Fibroblast of lung (primary cell): ENCODE measurements at regions not wholly inside any gene's neighbourhood (a gene's known extent, or its start where the extent isn't known, plus 50 kb on each side); places are given as distances from the start of the nearest gene placed in this dataset.

ENCODE experiments used
- DNase-seq, 2 donors: peaks; one replicate each; pipeline versions ENCODE4 v3.0.0 to v3.0.0-alpha.2; 2010; ENCODE audit warnings: low read depth in 2 of 2
- H2AFZ ChIP-seq: 2 replicates; pipeline ENCODE4 v1.5.1; 2012; ENCODE audit warnings: low read length, control low read depth, inconsistent platforms
- H3K27ac ChIP-seq: 2 replicates; pipeline ENCODE4 v1.5.1; 2011; ENCODE audit warnings: low read length, control low read depth; ENCODE audit not compliant: insufficient read depth
- H3K27me3 ChIP-seq: 2 replicates; pipeline ENCODE4 v1.5.1; 2011; ENCODE audit warnings: mild to moderate bottlenecking, low read length; ENCODE audit not compliant: control insufficient read depth, insufficient read depth
- H3K36me3 ChIP-seq: 2 replicates; pipeline ENCODE4 v1.5.1; 2011; ENCODE audit warnings: low read length; ENCODE audit not compliant: control insufficient read depth, insufficient read depth
- H3K4me1 ChIP-seq: 2 replicates; pipeline ENCODE4 v1.5.1; 2011; ENCODE audit warnings: low read length; ENCODE audit not compliant: control insufficient read depth, insufficient read depth; ENCODE audit errors: extremely low read depth
- H3K4me2 ChIP-seq: 2 replicates; pipeline ENCODE4 v1.5.1; 2011; ENCODE audit warnings: low read length, control low read depth; ENCODE audit not compliant: insufficient read depth; ENCODE audit errors: extremely low read depth
- H3K4me3 ChIP-seq, 4 experiments: fragments of 200-600 bp in 1 of 4; sonication (generic) in 1 of 4; replicated peaks in 1 of 4; 2 replicates each; pipeline ENCODE4 v1.5.1; 2011 to 2016; ENCODE audit warnings: low read length in 4 of 4, low read depth in 3 of 4, mild to moderate bottlenecking in 3 of 4, control low read depth in 2 of 4, inconsistent platforms in 1 of 4, mixed read lengths in 1 of 4; ENCODE audit not compliant: insufficient read depth in 1 of 4; ENCODE audit errors: control extremely low read depth in 1 of 4
- H3K79me2 ChIP-seq: 2 replicates; pipeline ENCODE4 v1.5.1; 2012; ENCODE audit warnings: mild to moderate bottlenecking, low read length, inconsistent platforms; ENCODE audit not compliant: control insufficient read depth, insufficient read depth
- H3K9ac ChIP-seq: 2 replicates; pipeline ENCODE4 v1.5.1; 2011; ENCODE audit warnings: mild to moderate bottlenecking, low read length, control low read depth; ENCODE audit not compliant: insufficient read depth
- H3K9me3 ChIP-seq: 2 replicates; pipeline ENCODE4 v1.5.1; 2012; ENCODE audit warnings: low read depth, low read length; ENCODE audit not compliant: control insufficient read depth, insufficient read depth
- H4K20me1 ChIP-seq: 2 replicates; pipeline ENCODE4 v1.5.1; 2011; ENCODE audit warnings: low read length; ENCODE audit not compliant: control insufficient read depth, insufficient read depth; ENCODE audit errors: extremely low read depth
- CTCF ChIP-seq, 2 donors: IDR thresholded peaks in 1 of 2; conservative IDR thresholded peaks in 1 of 2; 1 replicate in 1 of 2; 2 replicates in 1 of 2; pipeline ENCODE4 v1.5.1; 2011 to 2012; ENCODE audit warnings: low read length in 2 of 2, control low read depth in 1 of 2, inconsistent platforms in 1 of 2, low read depth in 1 of 2, mild to moderate bottlenecking in 1 of 2
- EZH2 ChIP-seq: IDR thresholded peaks from 2 replicates; pipeline ENCODE4 v1.5.1; 2012; ENCODE audit warnings: low read length, control low read depth, mild to moderate bottlenecking; ENCODE audit errors: missing control alignments

GRCh38 chr16:10332241-10332640, 53.6 kb upstream of the ATF7IP2 start:
- Histone ChIP-seq H3K27me3 (no peaks in the 10 kb centered on the region), H2AFZ (no peak overlapping the region), H3K36me3 (no peaks in the 10 kb centered on the region), H3K79me2 (no peaks in the 10 kb centered on the region), H3K4me3 (no peak overlapping the region), H3K4me1 (no peaks in the 10 kb centered on the region), H4K20me1 (no peaks in the 10 kb centered on the region), H3K4me2 (no peak overlapping the region), H3K9me3 (no peaks in the 10 kb centered on the region), H3K9ac (no peak overlapping the region), H3K27ac (no peak overlapping the region)
- TF ChIP-seq CTCF (conservative IDR thresholded peaks at IDR 0.05 in 1 of 2, IDR thresholded peaks at IDR 0.05 in 1 of 2; ENCODE audit: low read depth in 1 of 2, low read length in 2 of 2): no peak
- no peak for TF ChIP-seq EZH2
- peak in 1 of 2 donors; percentile 42 for DNase-seq

- Histone ChIP-seq H3K36me3 (no peaks in the 10 kb centered on the region), H4K20me1 (no peaks in the 10 kb centered on the region), H3K79me2 (no peaks in the 10 kb centered on the region), H3K27me3 (no peaks in the 10 kb centered on the region), H3K27ac (no peak overlapping the region), H3K4me3 (no peak overlapping the region), H3K4me2 (no peak overlapping the region), H3K9ac (no peak overlapping the region), H3K4me1 (no peaks in the 10 kb centered on the region), H2AFZ (no peak overlapping the region), H3K9me3 (no peaks in the 10 kb centered on the region)
- DNase-seq: no peak
- TF ChIP-seq EZH2: no peak
- no peak for TF ChIP-seq CTCF (conservative IDR thresholded peaks at IDR 0.05 in 1 of 2, IDR thresholded peaks at IDR 0.05 in 1 of 2; ENCODE audit: low read depth in 1 of 2, low read length in 2 of 2)
Measured at GRCh38 chr16:10332775-10333174, 53.1 kb upstream of the ATF7IP2 start.

GRCh38 chr16:10333321-10334032, 52.4 kb upstream of the ATF7IP2 start:
- no peaks in the 10 kb centered on the region for H3K36me3 ChIP-seq
- TF ChIP-seq EZH2 (no peak), CTCF (conservative IDR thresholded peaks at IDR 0.05 in 1 of 2, IDR thresholded peaks at IDR 0.05 in 1 of 2; ENCODE audit: low read depth in 1 of 2, low read length in 2 of 2) (no peak)

More at GRCh38 chr16:10333321-10334032, 52.4 kb upstream of the ATF7IP2 start:
- Histone ChIP-seq H3K9me3 (no peaks in the 10 kb centered on the region), H4K20me1 (no peaks in the 10 kb centered on the region), H3K79me2 (no peaks in the 10 kb centered on the region), H3K4me3 (no peak overlapping the region), H3K9ac (no peak overlapping the region), H3K27me3 (no peaks in the 10 kb centered on the region), H3K4me2 (no peak overlapping the region), H3K4me1 (no peaks in the 10 kb centered on the region), H2AFZ (no peak overlapping the region), H3K27ac (no peak overlapping the region)
- DNase-seq: no peak
